ENCODE measurements at regions not wholly inside any gene's neighbourhood (a gene's known extent, or its start where the extent isn't known, plus 50 kb on each side); places are given as distances from the start of the nearest gene placed in this dataset.

DNA sequence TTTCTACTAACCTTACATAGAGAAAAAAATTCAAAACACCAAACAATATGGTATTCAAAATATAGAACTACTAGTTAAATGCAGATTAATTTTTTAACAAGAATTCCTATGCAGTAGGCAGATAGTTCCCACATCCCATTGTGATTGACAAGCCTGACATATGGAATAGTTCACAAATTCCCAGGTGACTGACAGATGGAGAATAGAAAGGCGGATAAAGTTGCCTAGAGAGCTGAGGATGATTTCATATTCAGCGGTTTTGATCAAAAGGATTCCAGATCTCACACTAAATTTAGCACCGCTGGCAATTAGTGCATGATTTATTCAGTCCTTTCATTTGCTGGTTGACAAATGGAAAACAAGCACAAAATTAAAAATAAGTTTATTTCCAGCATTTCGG is 733.7 kb upstream of the POU3F3 start:
- TF ChIP-seq, protein P1, sequence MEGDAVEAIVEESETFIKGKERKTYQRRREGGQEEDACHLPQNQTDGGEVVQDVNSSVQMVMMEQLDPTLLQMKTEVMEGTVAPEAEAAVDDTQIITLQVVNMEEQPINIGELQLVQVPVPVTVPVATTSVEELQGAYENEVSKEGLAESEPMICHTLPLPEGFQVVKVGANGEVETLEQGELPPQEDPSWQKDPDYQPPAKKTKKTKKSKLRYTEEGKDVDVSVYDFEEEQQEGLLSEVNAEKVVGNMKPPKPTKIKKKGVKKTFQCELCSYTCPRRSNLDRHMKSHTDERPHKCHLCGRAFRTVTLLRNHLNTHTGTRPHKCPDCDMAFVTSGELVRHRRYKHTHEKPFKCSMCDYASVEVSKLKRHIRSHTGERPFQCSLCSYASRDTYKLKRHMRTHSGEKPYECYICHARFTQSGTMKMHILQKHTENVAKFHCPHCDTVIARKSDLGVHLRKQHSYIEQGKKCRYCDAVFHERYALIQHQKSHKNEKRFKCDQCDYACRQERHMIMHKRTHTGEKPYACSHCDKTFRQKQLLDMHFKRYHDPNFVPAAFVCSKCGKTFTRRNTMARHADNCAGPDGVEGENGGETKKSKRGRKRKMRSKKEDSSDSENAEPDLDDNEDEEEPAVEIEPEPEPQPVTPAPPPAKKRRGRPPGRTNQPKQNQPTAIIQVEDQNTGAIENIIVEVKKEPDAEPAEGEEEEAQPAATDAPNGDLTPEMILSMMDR (IDR thresholded peaks at IDR 0.05), result no peak
- no peak for TF ChIP-seq POLR2A (IDR thresholded peaks at IDR 0.05)

Measured in lower leg skin (tissue), 3 donors.